ENCODE measurements at regions not wholly inside any gene's neighbourhood (a gene's known extent, or its start where the extent isn't known, plus 50 kb on each side); places are given as distances from the start of the nearest gene placed in this dataset.

DNA sequence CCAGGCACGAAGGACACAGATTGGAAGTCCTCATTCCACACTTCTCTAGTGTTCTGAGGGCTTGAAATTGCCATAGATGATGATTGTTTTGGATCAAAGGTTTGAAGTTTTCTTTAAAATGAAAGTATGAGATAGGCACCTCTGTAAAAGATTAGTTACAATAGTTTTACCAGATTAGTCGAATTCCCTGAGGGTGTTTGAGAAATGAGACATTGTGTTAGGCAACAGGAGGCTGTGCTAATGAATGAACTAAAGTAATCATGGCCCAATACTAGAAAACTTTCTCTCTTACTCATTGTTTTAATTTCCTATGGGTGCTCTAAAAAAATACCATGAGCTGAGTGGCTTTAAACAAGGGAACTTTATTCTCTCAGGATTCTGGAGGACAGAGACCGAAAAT, 421.7 kb downstream of the RNF144A start:
- CTCF ChIA-PET: no interaction called here
- POLR2A ChIA-PET: no interaction called here
- no peak for DNase-seq (ENCODE audit: extremely low spot score)
- TF ChIP-seq, protein P1, sequence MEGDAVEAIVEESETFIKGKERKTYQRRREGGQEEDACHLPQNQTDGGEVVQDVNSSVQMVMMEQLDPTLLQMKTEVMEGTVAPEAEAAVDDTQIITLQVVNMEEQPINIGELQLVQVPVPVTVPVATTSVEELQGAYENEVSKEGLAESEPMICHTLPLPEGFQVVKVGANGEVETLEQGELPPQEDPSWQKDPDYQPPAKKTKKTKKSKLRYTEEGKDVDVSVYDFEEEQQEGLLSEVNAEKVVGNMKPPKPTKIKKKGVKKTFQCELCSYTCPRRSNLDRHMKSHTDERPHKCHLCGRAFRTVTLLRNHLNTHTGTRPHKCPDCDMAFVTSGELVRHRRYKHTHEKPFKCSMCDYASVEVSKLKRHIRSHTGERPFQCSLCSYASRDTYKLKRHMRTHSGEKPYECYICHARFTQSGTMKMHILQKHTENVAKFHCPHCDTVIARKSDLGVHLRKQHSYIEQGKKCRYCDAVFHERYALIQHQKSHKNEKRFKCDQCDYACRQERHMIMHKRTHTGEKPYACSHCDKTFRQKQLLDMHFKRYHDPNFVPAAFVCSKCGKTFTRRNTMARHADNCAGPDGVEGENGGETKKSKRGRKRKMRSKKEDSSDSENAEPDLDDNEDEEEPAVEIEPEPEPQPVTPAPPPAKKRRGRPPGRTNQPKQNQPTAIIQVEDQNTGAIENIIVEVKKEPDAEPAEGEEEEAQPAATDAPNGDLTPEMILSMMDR (IDR thresholded peaks at IDR 0.05; ENCODE audit: control extremely low read depth, extremely low read depth, low read depth, missing control alignments): no peak

DNA sequence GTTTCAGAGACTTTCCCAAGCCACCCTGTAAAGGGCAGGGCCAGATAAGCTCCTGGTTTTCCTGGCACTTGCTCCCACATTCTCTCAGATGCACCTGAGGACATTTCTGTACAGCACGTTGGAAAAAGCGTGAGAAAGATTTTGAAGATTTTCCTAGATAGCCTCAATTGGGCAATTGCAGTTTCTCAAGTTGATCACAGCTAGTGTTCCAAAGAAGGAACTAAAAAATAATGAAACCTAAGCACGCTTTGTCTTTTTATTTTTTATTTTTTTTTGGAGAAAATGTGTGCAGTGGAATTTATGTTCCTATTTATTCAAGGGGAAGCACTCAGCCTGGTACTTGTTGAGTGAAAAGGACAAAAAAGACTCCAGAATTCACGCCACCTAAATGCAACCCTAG, 429.1 kb downstream of the RNF144A start:
- CTCF ChIA-PET: no interaction called here
- TF ChIP-seq, protein P1 (IDR thresholded peaks at IDR 0.05; ENCODE audit: control extremely low read depth, extremely low read depth, low read depth, missing control alignments): no peak
- POLR2A ChIA-PET: no interaction called here
- DNase-seq (ENCODE audit: extremely low spot score): no peak

GRCh38 chr2:7348761-7349160, 431.5 kb downstream of the RNF144A start:
- no peak for DNase-seq (ENCODE audit: extremely low spot score)

GRCh38 chr2:7352191-7352590, 435.0 kb downstream of the RNF144A start:
- no peak for DNase-seq (ENCODE audit: extremely low spot score)
- TF ChIP-seq, protein P1 (IDR thresholded peaks at IDR 0.05; ENCODE audit: control extremely low read depth, extremely low read depth, low read depth, missing control alignments): no peak
- ChIA-PET POLR2A (no interaction called here), CTCF (no interaction called here)

More at GRCh38 chr2:7348761-7349160, 431.5 kb downstream of the RNF144A start:
- POLR2A ChIA-PET: no interaction called here
- CTCF ChIA-PET: no interaction called here
- TF ChIP-seq, protein P1 (IDR thresholded peaks at IDR 0.05; ENCODE audit: control extremely low read depth, extremely low read depth, low read depth, missing control alignments): no peak

- DNase-seq (ENCODE audit: extremely low spot score): no peak
- ChIA-PET CTCF (no interaction called here), POLR2A (no interaction called here)
- TF ChIP-seq, protein P1 (IDR thresholded peaks at IDR 0.05; ENCODE audit: control extremely low read depth, extremely low read depth, low read depth, missing control alignments): no peak
These were observed 436.4 kb downstream of the RNF144A start for GRCh38 chr2:7353571-7353970.

DNA sequence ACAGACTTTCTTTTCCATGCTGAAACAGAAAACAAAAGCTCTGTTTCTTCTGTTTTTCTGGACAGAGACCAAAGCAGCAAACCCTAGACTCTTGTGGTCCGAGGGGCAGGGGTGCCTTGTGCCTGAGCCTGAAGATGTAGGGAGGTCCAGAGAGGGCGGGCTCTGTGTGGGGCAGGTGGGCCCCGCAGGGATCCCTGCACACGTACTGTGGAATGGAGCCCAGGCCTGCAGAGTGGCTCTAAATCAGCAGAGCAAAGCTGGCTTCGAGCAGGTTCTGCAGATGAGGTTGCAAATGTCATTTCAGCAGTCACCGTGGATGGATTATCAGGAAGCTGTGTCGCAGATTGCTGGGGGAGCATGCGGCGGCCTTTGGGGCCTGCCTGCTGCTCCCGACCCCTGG, 438.6 kb downstream of the RNF144A start:
- ChIA-PET POLR2A (no interaction called here), CTCF (no interaction called here)
- no peak for DNase-seq (ENCODE audit: extremely low spot score)
- TF ChIP-seq, protein P1 (IDR thresholded peaks at IDR 0.05; ENCODE audit: control extremely low read depth, extremely low read depth, low read depth, missing control alignments): no peak
